H9 (cell line): ENCODE measurements at regions not wholly inside any gene's neighbourhood (a gene's known extent, or its start where the extent isn't known, plus 50 kb on each side); places are given as distances from the start of the nearest gene placed in this dataset.
"Not testable (repeated sequence)": the region's sequence is repeated elsewhere in the genome, so short reads cannot be mapped to it uniquely, and the experiment has no call there.

Source experiments
- DNase-seq: peaks from one replicate; pipeline ENCODE4 v3.0.0-alpha.2; 2017
- H2AFZ ChIP-seq: one replicate; pipeline ENCODE4 v1.6.1; 2013; ENCODE audit warnings: mild to moderate bottlenecking, low read length, control low read depth, moderate library complexity
- H2AK5ac ChIP-seq: 2 replicates; pipeline ENCODE4 v1.6.1; 2013; ENCODE audit warnings: low read length, control low read depth, mixed read lengths; ENCODE audit not compliant: insufficient read length
- H2BK120ac ChIP-seq: one replicate; pipeline ENCODE4 v1.6.1; 2013; ENCODE audit warnings: low read depth, mild to moderate bottlenecking, low read length, control low read depth, inconsistent platforms; ENCODE audit not compliant: poor library complexity, severe bottlenecking
- H2BK12ac ChIP-seq: 2 replicates; pipeline ENCODE4 v1.6.1; 2013; ENCODE audit warnings: low read length, control low read depth, mixed read lengths, low read depth; ENCODE audit not compliant: insufficient read length
- H2BK15ac ChIP-seq: 2 replicates; pipeline ENCODE4 v1.6.1; 2013; ENCODE audit warnings: low read depth, low read length, control low read depth
- H2BK20ac ChIP-seq: one replicate; pipeline ENCODE4 v1.6.1; 2013; ENCODE audit warnings: low read depth, mild to moderate bottlenecking, low read length, control low read depth, inconsistent platforms; ENCODE audit not compliant: poor library complexity, severe bottlenecking
- H2BK5ac ChIP-seq: 2 replicates; pipeline ENCODE4 v1.6.1; 2013; ENCODE audit warnings: low read length, control low read depth, mixed read lengths; ENCODE audit not compliant: insufficient read length
- H3K14ac ChIP-seq: 2 replicates; pipeline ENCODE4 v1.6.1; 2013; ENCODE audit warnings: low read length, control low read depth; ENCODE audit not compliant: insufficient read depth
- H3K18ac ChIP-seq: 2 replicates; pipeline ENCODE4 v1.6.1; 2013; ENCODE audit warnings: low read depth, mild to moderate bottlenecking, mixed read lengths, low read length, control low read depth; ENCODE audit not compliant: insufficient read length
- H3K23ac ChIP-seq: 2 replicates; pipeline ENCODE4 v1.6.1; 2013; ENCODE audit warnings: low read length, control low read depth, mixed read lengths, low read depth; ENCODE audit not compliant: insufficient read length
- H3K23me2 ChIP-seq: 2 replicates; pipeline ENCODE4 v1.6.1; 2013; ENCODE audit warnings: low read depth, mild to moderate bottlenecking, mixed read lengths, low read length, control low read depth; ENCODE audit not compliant: insufficient read length, poor library complexity, severe bottlenecking
- H3K27ac ChIP-seq: 2 replicates; pipeline ENCODE4 v1.5.1; 2013; ENCODE audit warnings: low read length, control low read depth, mixed read lengths, low read depth; ENCODE audit not compliant: insufficient read length
- H3K27me3 ChIP-seq: 2 replicates; pipeline ENCODE4 v1.6.1; 2013; ENCODE audit warnings: low read length, control low read depth, inconsistent platforms; ENCODE audit not compliant: insufficient read depth
- H3K4ac ChIP-seq: 2 replicates; pipeline ENCODE4 v1.6.1; 2013; ENCODE audit warnings: low read depth, mild to moderate bottlenecking, control low read depth, inconsistent platforms, low read length, moderate library complexity
- H3K4me1 ChIP-seq: 2 replicates; pipeline ENCODE4 v1.6.1; 2013; ENCODE audit warnings: low read length, control low read depth, inconsistent platforms; ENCODE audit not compliant: insufficient read depth
- H3K4me2 ChIP-seq: 2 replicates; pipeline ENCODE4 v1.6.1; 2013; ENCODE audit warnings: low read length, control low read depth, mixed read lengths; ENCODE audit not compliant: insufficient read length, insufficient read depth
- H3K56ac ChIP-seq: 2 replicates; pipeline ENCODE4 v1.6.1; 2013; ENCODE audit warnings: low read depth, mild to moderate bottlenecking, mixed read lengths, low read length, control low read depth; ENCODE audit not compliant: insufficient read length
- H3K79me1 ChIP-seq: 2 replicates; pipeline ENCODE4 v1.6.1; 2013; ENCODE audit warnings: low read depth, mild to moderate bottlenecking, moderate library complexity, low read length, control low read depth, inconsistent platforms; ENCODE audit not compliant: insufficient read depth, poor library complexity, severe bottlenecking
- H3K79me2 ChIP-seq: 2 replicates; pipeline ENCODE4 v1.6.1; 2013; ENCODE audit warnings: low read length, control low read depth, inconsistent platforms; ENCODE audit not compliant: insufficient read depth
- H3K9ac ChIP-seq: 2 replicates; pipeline ENCODE4 v1.6.1; 2013; ENCODE audit warnings: low read length, control low read depth, mixed read lengths; ENCODE audit not compliant: insufficient read length; ENCODE audit errors: extremely low read depth
- H3K9me3 ChIP-seq: one replicate; pipeline ENCODE4 v1.6.1; 2013; ENCODE audit warnings: low read depth, low read length, inconsistent platforms; ENCODE audit not compliant: control insufficient read depth
- H3T11ph ChIP-seq: one replicate; pipeline ENCODE4 v1.6.1; 2013; ENCODE audit warnings: mild to moderate bottlenecking, low read length, control low read depth, inconsistent platforms
- H4K20me1 ChIP-seq: one replicate; pipeline ENCODE4 v1.6.1; 2013; ENCODE audit not compliant: control insufficient read depth, insufficient read length, insufficient read depth
- H4K5ac ChIP-seq: 2 replicates; pipeline ENCODE4 v1.6.1; 2013; ENCODE audit warnings: low read depth, mild to moderate bottlenecking, mixed read lengths, low read length, control low read depth; ENCODE audit not compliant: insufficient read length
- H4K8ac ChIP-seq: replicated peaks from 2 replicates; pipeline ENCODE4 v1.6.1; 2013; ENCODE audit warnings: low read length, control low read depth, mixed read lengths, low read depth; ENCODE audit not compliant: insufficient read length
- H4K91ac ChIP-seq: 2 replicates; pipeline ENCODE4 v1.6.1; 2013; ENCODE audit warnings: low read depth, mild to moderate bottlenecking, moderate library complexity, mixed read lengths, low read length, control low read depth; ENCODE audit not compliant: insufficient read length
- H3K27ac Mint-ChIP-seq, 3 experiments: 2 replicates in 2 of 3; 3 replicates in 1 of 3; pipeline ENCODE4 v1.8.0; 2020 to 2021; ENCODE audit warnings: mixed read lengths in 3 of 3, mild to moderate bottlenecking in 1 of 3, moderate library complexity in 1 of 3
- H3K27me3 Mint-ChIP-seq: 2 replicates; pipeline ENCODE4 v1.8.0; 2021; ENCODE audit warnings: low read depth, mild to moderate bottlenecking, moderate library complexity, mixed read lengths
- H3K36me3 Mint-ChIP-seq, 3 experiments: 2 replicates in 2 of 3; 3 replicates in 1 of 3; pipeline ENCODE4 v1.8.0; 2020 to 2021; ENCODE audit warnings: low read depth in 3 of 3, mixed read lengths in 3 of 3; ENCODE audit not compliant: insufficient read depth in 1 of 3
- H3K4me1 Mint-ChIP-seq, 2 experiments: 2 replicates each; pipeline ENCODE4 v1.8.0; 2020; ENCODE audit warnings: mixed read lengths in 2 of 2
- H3K4me3 Mint-ChIP-seq, 2 experiments: 2 replicates in 1 of 2; 3 replicates in 1 of 2; pipeline ENCODE4 v1.8.0; 2020 to 2021; ENCODE audit warnings: mild to moderate bottlenecking in 2 of 2, mixed read lengths in 2 of 2, moderate library complexity in 1 of 2
- H3K9me3 Mint-ChIP-seq, 2 experiments: 2 replicates in 1 of 2; 3 replicates in 1 of 2; pipeline ENCODE4 v1.8.0; 2020; ENCODE audit warnings: mild to moderate bottlenecking in 2 of 2, mixed read lengths in 2 of 2, moderate library complexity in 1 of 2
- WGBS: extraction: QIAGEN DNeasy Blood & Tissue Kit; methylation state at CpG from one replicate; pipeline ENCODE4 v1.1.7; 2013; ENCODE audit warnings: missing lambda C conversion rate, low lambda C conversion rate, mixed read lengths; ENCODE audit not compliant: insufficient read length; ENCODE audit errors: extremely low coverage; 5-methylcytosine and 5-hydroxymethylcytosine counted together
- TF ChIP-seq, protein P1 (sequence below): fragments of 200-600 bp; sonication (generic); conservative IDR thresholded peaks from 3 replicates; pipeline ENCODE4 v1.8.0; 2021; ENCODE audit warnings: antibody characterized with exemption, mild to moderate bottlenecking

DNA sequence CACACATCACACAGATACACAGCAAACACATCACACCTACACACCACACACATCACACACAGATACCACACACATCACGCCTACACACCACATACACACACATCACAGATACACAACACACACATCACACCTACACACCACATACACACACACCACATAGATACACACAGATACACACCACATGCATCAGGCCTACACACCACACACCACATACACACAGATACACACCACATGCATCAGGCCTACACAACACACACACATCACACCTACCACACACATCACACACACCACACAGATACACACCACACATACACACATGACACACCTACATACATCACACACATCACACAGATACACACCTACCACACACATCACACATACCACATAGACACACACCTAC, 158.8 kb downstream of the NDUFA10 start:
- no peak overlapping the region for H3K9ac ChIP-seq
- no peak overlapping the region for H3K18ac ChIP-seq
- no peak overlapping the region for H3K56ac ChIP-seq
- H2AK5ac ChIP-seq, result no peak overlapping the region
- H3K23me2 ChIP-seq, result no peaks in the 10 kb centered on the region
- no peak overlapping the region for H3K4ac ChIP-seq
- Mint-ChIP-seq H3K36me3 (no peaks in the 10 kb centered on the region), H3K4me1 (peaks cover 6 to 10% of the 10 kb centered on the region in 2 experiments), H3K27ac (no peak overlapping the region), H3K9me3 (no peaks in the 10 kb centered on the region), H3K27me3 (peaks cover 8% of the 10 kb centered on the region), H3K4me3 (no peak overlapping the region)
- H2BK15ac ChIP-seq, result no peak overlapping the region
- WGBS, result 100% methylated on average over 1 of the region's 1 CpG
- H3K23ac ChIP-seq, result no peak overlapping the region
- no peak overlapping the region for H2BK120ac ChIP-seq
- DNase-seq, result no peak
- no peak overlapping the region for H3K14ac ChIP-seq
- H4K91ac ChIP-seq, result no peak overlapping the region
- H2BK12ac ChIP-seq, result no peak overlapping the region
- H3K4me2 ChIP-seq, result no peak overlapping the region
- no peaks in the 10 kb centered on the region for H3K27me3 ChIP-seq
- TF ChIP-seq, protein P1, sequence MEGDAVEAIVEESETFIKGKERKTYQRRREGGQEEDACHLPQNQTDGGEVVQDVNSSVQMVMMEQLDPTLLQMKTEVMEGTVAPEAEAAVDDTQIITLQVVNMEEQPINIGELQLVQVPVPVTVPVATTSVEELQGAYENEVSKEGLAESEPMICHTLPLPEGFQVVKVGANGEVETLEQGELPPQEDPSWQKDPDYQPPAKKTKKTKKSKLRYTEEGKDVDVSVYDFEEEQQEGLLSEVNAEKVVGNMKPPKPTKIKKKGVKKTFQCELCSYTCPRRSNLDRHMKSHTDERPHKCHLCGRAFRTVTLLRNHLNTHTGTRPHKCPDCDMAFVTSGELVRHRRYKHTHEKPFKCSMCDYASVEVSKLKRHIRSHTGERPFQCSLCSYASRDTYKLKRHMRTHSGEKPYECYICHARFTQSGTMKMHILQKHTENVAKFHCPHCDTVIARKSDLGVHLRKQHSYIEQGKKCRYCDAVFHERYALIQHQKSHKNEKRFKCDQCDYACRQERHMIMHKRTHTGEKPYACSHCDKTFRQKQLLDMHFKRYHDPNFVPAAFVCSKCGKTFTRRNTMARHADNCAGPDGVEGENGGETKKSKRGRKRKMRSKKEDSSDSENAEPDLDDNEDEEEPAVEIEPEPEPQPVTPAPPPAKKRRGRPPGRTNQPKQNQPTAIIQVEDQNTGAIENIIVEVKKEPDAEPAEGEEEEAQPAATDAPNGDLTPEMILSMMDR, result no peak
- no peak overlapping the region for H2BK5ac ChIP-seq
- H3T11ph ChIP-seq, result no peak overlapping the region
- no peak overlapping the region for H2BK20ac ChIP-seq
- peaks cover 24% of the 10 kb centered on the region for H3K9me3 ChIP-seq
- no peaks in the 10 kb centered on the region for H3K4me1 ChIP-seq
- H4K5ac ChIP-seq, result peak overlapping the region; percentile 4
- no peak overlapping the region for H4K8ac ChIP-seq
- no peaks in the 10 kb centered on the region for H3K79me2 ChIP-seq
- H3K27ac ChIP-seq, result no peak overlapping the region
- no peak overlapping the region for H2AFZ ChIP-seq
- H4K20me1 ChIP-seq, result no peaks in the 10 kb centered on the region
- no peaks in the 10 kb centered on the region for H3K79me1 ChIP-seq

DNA sequence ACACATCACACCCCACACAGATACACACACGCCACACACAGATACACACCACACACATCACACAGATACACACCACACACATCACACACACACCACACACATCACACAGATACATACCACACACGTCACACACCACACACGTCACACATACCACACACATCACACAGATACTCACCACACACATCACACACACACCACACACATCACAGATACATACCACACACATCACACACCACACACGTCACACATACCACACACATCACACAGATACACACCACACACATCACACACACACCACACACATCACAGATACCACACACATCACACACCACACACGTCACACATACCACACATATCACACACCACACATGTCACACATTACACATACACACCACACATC, 159.3 kb downstream of the NDUFA10 start:
- not testable (repeated sequence) for H2AFZ ChIP-seq, DNase-seq, H3K79me1 ChIP-seq, H3K27ac ChIP-seq, H4K5ac ChIP-seq, H4K91ac ChIP-seq, H4K20me1 ChIP-seq, H3K4me1 Mint-ChIP-seq, H3K23me2 ChIP-seq, H3K36me3 Mint-ChIP-seq, H3K4me3 Mint-ChIP-seq, H3K4me2 ChIP-seq, H2BK20ac ChIP-seq, H3K14ac ChIP-seq, H3K18ac ChIP-seq, H2BK120ac ChIP-seq, H3K4me1 ChIP-seq, H2BK15ac ChIP-seq, H3K79me2 ChIP-seq, H2BK12ac ChIP-seq, H2AK5ac ChIP-seq, H3K27me3 ChIP-seq, H3K56ac ChIP-seq, H2BK5ac ChIP-seq, H3K9ac ChIP-seq, H3K9me3 Mint-ChIP-seq, H3K27ac Mint-ChIP-seq, H3T11ph ChIP-seq, H3K4ac ChIP-seq, H3K27me3 Mint-ChIP-seq, H3K23ac ChIP-seq, H4K8ac ChIP-seq
- 100% methylated on average over 4 of the region's 5 CpGs for WGBS
- H3K9me3 ChIP-seq, result peaks cover 24% of the 10 kb centered on the region
